GM12874 (cell line): ENCODE measurements at regions not wholly inside any gene's neighbourhood (a gene's known extent, or its start where the extent isn't known, plus 50 kb on each side); places are given as distances from the start of the nearest gene placed in this dataset.

Experiments used
- CTCF ChIP-seq: IDR thresholded peaks from 2 replicates; pipeline ENCODE4 v1.5.1; 2011; ENCODE audit warnings: low read depth, mild to moderate bottlenecking, control low read depth, low read length, moderate library complexity; ENCODE audit not compliant: insufficient read depth

GRCh38 chr1:29729281-29729680 is 493.0 kb downstream of the PTPRU start:
- no peak for TF ChIP-seq CTCF

GRCh38 chr1:29728703-29729102 is 492.4 kb downstream of the PTPRU start:
- no peak for TF ChIP-seq CTCF

DNA sequence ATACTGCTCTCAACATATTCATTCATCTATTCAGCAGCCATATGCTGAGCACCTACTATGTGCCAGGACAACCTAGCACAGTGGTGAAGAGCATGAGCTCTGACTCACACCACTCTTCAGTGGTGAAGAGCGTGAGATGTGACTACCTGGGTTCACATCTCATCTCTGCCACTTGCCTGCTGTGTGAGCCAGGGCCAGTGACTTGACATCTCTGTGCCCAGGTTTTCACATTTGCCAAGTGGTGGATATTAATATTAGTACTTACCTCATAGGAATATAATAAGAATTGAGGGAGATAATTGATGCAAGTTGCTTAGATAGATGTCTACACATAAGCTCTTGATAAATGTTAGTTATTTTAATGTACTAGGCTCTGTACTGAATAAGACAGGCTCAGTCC is 488.9 kb downstream of the PTPRU start:
- no peak for TF ChIP-seq CTCF

DNA sequence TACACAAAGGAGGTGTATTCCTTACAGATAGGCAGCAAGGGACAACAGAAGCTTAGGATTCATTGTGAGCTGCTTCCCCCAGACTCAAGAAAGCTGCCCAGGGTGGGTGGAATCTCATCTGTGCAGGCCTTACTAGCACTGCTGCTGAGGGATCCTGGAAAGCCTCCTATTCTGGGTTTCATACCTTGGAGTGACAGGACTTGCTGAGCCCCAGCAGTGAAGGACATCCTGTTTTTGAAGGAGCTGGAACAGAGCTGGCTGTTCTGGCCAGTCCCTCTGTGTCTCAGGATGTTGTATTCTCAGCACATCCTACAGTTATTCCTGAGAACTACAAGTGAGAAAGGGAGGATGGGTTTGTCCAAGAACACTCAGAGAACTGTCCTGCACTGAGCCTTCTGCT is 486.3 kb downstream of the PTPRU start:
- TF ChIP-seq CTCF = no peak

DNA sequence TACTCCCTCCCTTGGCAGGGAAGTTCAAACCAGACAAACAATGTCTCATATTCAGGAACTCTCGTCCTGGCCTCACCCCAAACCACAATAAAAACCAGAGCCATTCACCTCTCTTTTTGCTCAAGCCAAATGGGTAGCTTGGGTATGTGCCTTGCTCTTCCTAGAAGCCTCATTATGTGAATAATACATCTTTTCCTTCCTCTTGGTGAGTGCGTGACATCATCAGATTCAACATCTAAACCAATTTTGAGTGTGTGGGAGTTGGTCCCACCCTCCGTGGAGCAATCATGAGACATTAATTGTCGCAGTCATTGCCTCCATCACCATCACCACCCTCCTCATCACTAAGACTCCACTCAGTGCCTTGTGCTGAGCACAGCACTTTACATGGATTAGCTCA is 482.9 kb downstream of the PTPRU start:
- TF ChIP-seq CTCF = no peak

DNA sequence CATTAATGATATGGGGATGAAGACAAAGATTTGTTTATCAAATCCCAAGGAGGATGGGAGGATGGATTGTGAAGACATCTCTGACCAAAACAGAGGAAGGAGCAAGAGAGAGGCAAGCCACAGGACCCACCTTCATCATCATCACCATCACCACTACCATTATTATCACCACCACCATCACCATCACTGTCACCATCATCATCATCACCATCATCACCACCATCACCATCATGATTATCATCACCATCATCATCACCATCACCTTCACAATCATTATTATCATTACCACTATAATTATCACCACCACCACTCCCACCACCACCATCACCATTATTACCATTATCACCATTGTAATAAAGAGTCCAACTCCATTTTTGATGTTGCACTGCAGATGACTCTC is 482.5 kb downstream of the PTPRU start:
- TF ChIP-seq CTCF = no peak

GRCh38 chr1:29716306-29716705 is 480.0 kb downstream of the PTPRU start:
- TF ChIP-seq CTCF = no peak

DNA sequence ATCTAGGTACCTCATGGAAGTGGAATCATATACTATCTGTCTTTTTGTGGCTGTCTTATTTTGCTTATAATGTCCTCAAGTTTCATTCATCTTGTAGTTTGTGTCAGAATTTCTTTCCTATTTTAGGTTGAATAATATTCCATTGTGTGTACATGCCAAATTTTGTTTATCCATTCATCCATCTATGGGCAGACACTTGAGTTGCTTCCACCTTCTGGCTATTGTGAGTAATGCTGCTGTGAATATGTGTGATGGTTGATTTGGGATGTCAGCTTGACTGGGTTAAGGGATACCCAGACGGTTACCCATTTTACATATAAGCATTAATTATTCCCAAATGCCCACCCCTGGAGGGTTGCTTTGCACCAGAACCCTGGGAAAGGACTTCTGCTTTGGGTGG is 477.5 kb downstream of the PTPRU start:
- no peak for TF ChIP-seq CTCF
